B cell (primary cell): ENCODE measurements at regions not wholly inside any gene's neighbourhood (a gene's known extent, or its start where the extent isn't known, plus 50 kb on each side); places are given as distances from the start of the nearest gene placed in this dataset.

Source experiments
- ATAC-seq: fragments of 200-7000 bp; cut with Tn5 transposase; one replicate; pipeline ENCODE4 v1.10.0; 2021; ENCODE audit warnings: low read depth, mild to moderate bottlenecking, moderate number of reproducible peaks, moderate library complexity
- CTCF ChIA-PET: fragments of 350-600 bp; sonication (Branson Sonifier 250); formaldehyde crosslinking; loops from one replicate; lab custom pipeline; 2021; ENCODE audit warnings: antibody characterized with exemption, inconsistent platforms; lab: Charles Lee
- POLR2A ChIA-PET: fragments of 350-600 bp; sonication (Branson Sonifier 250); formaldehyde crosslinking; loops from one replicate; lab custom pipeline; 2021; ENCODE audit warnings: antibody characterized with exemption; lab: Charles Lee
- DNase-seq: peaks from one replicate; pipeline ENCODE4 v3.0.0; 2013
- H2AFZ ChIP-seq: 2 replicates; pipeline ENCODE4 v1.6.1; 2012; ENCODE audit warnings: mild to moderate bottlenecking, low read depth, low read length; ENCODE audit not compliant: insufficient read depth, poor library complexity, severe bottlenecking
- H3K27ac ChIP-seq, 2 donors: 1 replicate in 1 of 2; 2 replicates in 1 of 2; pipeline ENCODE4 v1.5.1; 2012 to 2013; ENCODE audit warnings: low read length in 2 of 2, mild to moderate bottlenecking in 2 of 2, moderate library complexity in 1 of 2
- H3K27me3 ChIP-seq, 4 experiments: fragments of 200-600 bp in 1 of 4; sonication (generic) in 1 of 4; replicated peaks in 1 of 4; 1 replicate in 2 of 4; 2 replicates in 2 of 4; pipeline versions ENCODE4 v1.6.1 to v1.7.0; 2013 to 2016; ENCODE audit warnings: low read length in 3 of 4, mild to moderate bottlenecking in 2 of 4, mixed read lengths in 1 of 4, moderate library complexity in 1 of 4; ENCODE audit not compliant: insufficient read depth in 4 of 4, control insufficient read depth in 3 of 4; ENCODE audit errors: control extremely low read depth in 1 of 4
- H3K36me3 ChIP-seq, 2 experiments: replicated peaks in 1 of 2; 1 replicate in 1 of 2; 2 replicates in 1 of 2; pipeline versions ENCODE4 v1.6.1 to v1.7.1; 2013; ENCODE audit warnings: low read length in 1 of 2; ENCODE audit not compliant: insufficient read depth in 2 of 2, control insufficient read depth in 1 of 2; ENCODE audit errors: control extremely low read depth in 1 of 2, extremely low read depth in 1 of 2
- H3K4me1 ChIP-seq, 2 donors: fragments of 200-600 bp in 1 of 2; sonication (generic) in 1 of 2; 1 replicate in 1 of 2; 2 replicates in 1 of 2; pipeline versions ENCODE4 v1.5.1 to v1.6.1; 2013 to 2017; ENCODE audit warnings: low read length in 2 of 2; ENCODE audit not compliant: control insufficient read depth in 2 of 2, insufficient read depth in 2 of 2
- H3K4me2 ChIP-seq: replicated peaks from 2 replicates; pipeline ENCODE3; 2012; ENCODE audit warnings: mild to moderate bottlenecking, low read depth, low read length; ENCODE audit not compliant: poor library complexity, severe bottlenecking
- H3K4me3 ChIP-seq, 5 experiments: fragments of 200-600 bp in 1 of 5; sonication (generic) in 1 of 5; 1 replicate in 3 of 5; 2 replicates in 2 of 5; pipeline versions ENCODE4 v1.5.1 to v1.7.0; 2011 to 2016; ENCODE audit warnings: low read length in 4 of 5, mild to moderate bottlenecking in 4 of 5, low read depth in 2 of 5, control low read depth in 1 of 5, moderate library complexity in 1 of 5; ENCODE audit not compliant: insufficient read depth in 1 of 5; ENCODE audit errors: control extremely low read depth in 1 of 5, extremely low read depth in 1 of 5
- H3K79me2 ChIP-seq: fragments of 200-600 bp; sonication (generic); one replicate; pipeline ENCODE4 v1.6.0; 2016; ENCODE audit warnings: low read length; ENCODE audit not compliant: control insufficient read depth, insufficient read depth
- H3K9ac ChIP-seq: fragments of 200-600 bp; sonication (generic); 2 replicates; pipeline ENCODE4 v1.6.1; 2017; ENCODE audit warnings: mild to moderate bottlenecking, low read length, moderate library complexity
- H3K9me3 ChIP-seq, 3 donors: one replicate each; pipeline versions ENCODE4 v1.6.1 to v1.7.1; 2013; ENCODE audit warnings: low read length in 2 of 3; ENCODE audit not compliant: control insufficient read depth in 2 of 3, insufficient read depth in 1 of 3; ENCODE audit errors: control extremely low read depth in 1 of 3
- H4K20me1 ChIP-seq: 2 replicates; pipeline ENCODE4 v1.6.0; 2012; ENCODE audit warnings: mild to moderate bottlenecking, low read length; ENCODE audit not compliant: insufficient read depth, control insufficient read depth, poor library complexity, severe bottlenecking
- H3K27ac Mint-ChIP-seq: one replicate; pipeline ENCODE4 v1.8.0; 2021; ENCODE audit warnings: mixed read lengths
- H3K27me3 Mint-ChIP-seq: one replicate; pipeline ENCODE4 v1.8.0; 2021; ENCODE audit warnings: mixed read lengths
- H3K4me1 Mint-ChIP-seq: one replicate; pipeline ENCODE4 v1.8.0; 2021; ENCODE audit warnings: mixed read lengths
- H3K4me3 Mint-ChIP-seq: one replicate; pipeline ENCODE4 v1.8.0; 2021; ENCODE audit warnings: mixed read lengths
- H3K9me3 Mint-ChIP-seq: one replicate; pipeline ENCODE4 v1.8.0; 2022; ENCODE audit warnings: mixed read lengths; ENCODE audit not compliant: insufficient read depth
- EZH2 ChIP-seq: IDR thresholded peaks from 2 replicates; pipeline ENCODE4 v1.6.1; 2012; ENCODE audit warnings: borderline replicate concordance, low read depth, mild to moderate bottlenecking, moderate library complexity, low read length; ENCODE audit not compliant: insufficient read depth, poor library complexity, severe bottlenecking
- WGBS: methylation state at CpG from one replicate; pipeline ENCODE4 v1.1.5; 2013; ENCODE audit warnings: missing lambda C conversion rate; ENCODE audit not compliant: insufficient coverage; 5-methylcytosine and 5-hydroxymethylcytosine counted together
- intact Hi-C: fragments of 100-400 bp; cut with micrococcal nuclease; formaldehyde crosslinking; loops from one replicate; pipeline ENCODE4 v1.10.0; 2022
- TF ChIP-seq, protein P1 (sequence below): fragments of 200-600 bp; IDR thresholded peaks from one replicate; pipeline ENCODE4 v1.8.0; 2022; ENCODE audit warnings: antibody characterized with exemption, mild to moderate bottlenecking

DNA sequence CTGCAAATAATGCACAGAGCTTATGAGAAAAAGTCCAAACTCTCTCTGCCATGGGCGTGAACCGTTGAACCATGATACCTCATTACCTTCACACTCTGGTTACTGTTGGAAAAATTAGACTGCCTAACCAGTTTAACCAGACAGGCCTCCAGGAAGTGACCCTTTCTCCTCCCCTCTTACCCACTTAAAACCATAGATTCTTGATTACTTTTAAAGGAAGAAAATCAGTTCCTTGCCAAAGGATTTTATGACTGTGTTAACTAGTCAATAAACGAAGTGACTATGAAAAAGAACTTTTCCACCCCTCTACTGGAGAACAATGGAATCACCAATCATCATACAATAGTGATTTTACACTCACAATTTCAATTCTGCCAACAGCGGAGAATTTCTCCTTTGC, 254.0 kb upstream of the ATP2B1 start:
- Histone ChIP-seq H3K4me3 (no peak overlapping the region), H3K9ac (no peak overlapping the region), H3K27ac (no peak overlapping the region), H3K4me1 (peaks cover 16 to 18% of the 10 kb centered on the region in 2 donors), H3K79me2 (no peaks in the 10 kb centered on the region), H2AFZ (no peak overlapping the region), H3K36me3 (no peaks in the 10 kb centered on the region), H4K20me1 (no peaks in the 10 kb centered on the region), H3K9me3 (no peaks in the 10 kb centered on the region), H3K27me3 (no peaks in the 10 kb centered on the region), H3K4me2 (no peak overlapping the region)
- WGBS, result 92% methylated on average over 2 of the region's 4 CpGs
- Mint-ChIP-seq H3K9me3 (no peaks in the 10 kb centered on the region), H3K27me3 (no peaks in the 10 kb centered on the region), H3K27ac (peak overlapping the region; percentile 16), H3K4me1 (peaks cover 34% of the 10 kb centered on the region), H3K4me3 (no peak overlapping the region)
- ChIA-PET CTCF (interaction anchor here (0.9 to 2.1 kb wide), 8 partner anchors 13 to 419 kb away, joined by 3 to 7 read pairs (median 3); no protein-coding TSS in a partner anchor), POLR2A (interaction anchor here (3.6 kb wide), 1 partner anchor 253 kb away, joined by 13 read pairs; the partner anchor contains the start of gene ATP2B1)
- TF ChIP-seq, protein P1, sequence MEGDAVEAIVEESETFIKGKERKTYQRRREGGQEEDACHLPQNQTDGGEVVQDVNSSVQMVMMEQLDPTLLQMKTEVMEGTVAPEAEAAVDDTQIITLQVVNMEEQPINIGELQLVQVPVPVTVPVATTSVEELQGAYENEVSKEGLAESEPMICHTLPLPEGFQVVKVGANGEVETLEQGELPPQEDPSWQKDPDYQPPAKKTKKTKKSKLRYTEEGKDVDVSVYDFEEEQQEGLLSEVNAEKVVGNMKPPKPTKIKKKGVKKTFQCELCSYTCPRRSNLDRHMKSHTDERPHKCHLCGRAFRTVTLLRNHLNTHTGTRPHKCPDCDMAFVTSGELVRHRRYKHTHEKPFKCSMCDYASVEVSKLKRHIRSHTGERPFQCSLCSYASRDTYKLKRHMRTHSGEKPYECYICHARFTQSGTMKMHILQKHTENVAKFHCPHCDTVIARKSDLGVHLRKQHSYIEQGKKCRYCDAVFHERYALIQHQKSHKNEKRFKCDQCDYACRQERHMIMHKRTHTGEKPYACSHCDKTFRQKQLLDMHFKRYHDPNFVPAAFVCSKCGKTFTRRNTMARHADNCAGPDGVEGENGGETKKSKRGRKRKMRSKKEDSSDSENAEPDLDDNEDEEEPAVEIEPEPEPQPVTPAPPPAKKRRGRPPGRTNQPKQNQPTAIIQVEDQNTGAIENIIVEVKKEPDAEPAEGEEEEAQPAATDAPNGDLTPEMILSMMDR, result peak; percentile 42
- TF ChIP-seq EZH2, result no peak
- DNase-seq, result peak; percentile 42
- ATAC-seq, result peak; percentile 24
- intact Hi-C loops, result loop anchor here (5.0 kb wide), 2 partner anchors 35 to 45 kb away; no protein-coding TSS in a partner anchor

DNA sequence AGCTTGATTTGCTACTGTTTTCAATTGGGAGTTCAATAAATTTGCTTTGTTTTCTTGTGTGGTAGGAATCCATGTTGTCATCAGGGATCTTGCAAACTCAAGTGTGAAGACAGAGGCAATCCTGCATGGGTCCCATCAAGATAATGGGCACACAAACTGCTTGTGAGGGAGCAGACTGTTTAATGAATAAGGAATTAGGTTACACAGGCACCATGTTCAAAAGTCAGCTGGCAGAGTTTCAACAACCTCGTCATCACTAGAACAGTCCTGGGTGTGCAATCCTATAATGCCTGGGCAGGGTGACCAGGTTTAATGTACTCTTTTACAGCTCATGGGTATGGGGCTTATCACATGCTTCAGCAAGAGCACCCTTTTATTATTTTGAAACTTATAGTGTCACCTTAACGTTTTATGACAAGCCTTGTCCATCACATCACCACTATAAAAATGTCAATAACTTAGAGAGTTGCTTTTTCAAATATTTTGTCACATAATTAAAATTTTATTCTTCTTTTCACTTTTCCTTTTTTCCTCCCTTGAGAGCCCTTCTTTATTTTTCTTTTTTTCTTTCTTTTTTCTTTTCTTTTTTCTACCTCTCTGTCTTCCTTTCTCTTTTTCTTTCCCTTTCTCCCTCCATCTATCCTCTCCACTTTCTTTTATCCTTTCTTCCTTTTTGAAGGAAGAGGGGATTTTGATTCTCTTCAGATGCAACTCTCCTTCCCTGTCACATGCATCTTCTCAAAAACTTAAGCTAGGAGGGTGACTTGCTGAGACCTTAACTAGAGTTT, 252.2 kb upstream of the ATP2B1 start:
- Mint-ChIP-seq H3K4me3 (peak overlapping the region; percentile 69), H3K27me3 (no peaks in the 10 kb centered on the region), H3K27ac (peak overlapping the region; percentile 53), H3K9me3 (no peaks in the 10 kb centered on the region), H3K4me1 (peaks cover 34% of the 10 kb centered on the region)
- no peaks in the 10 kb centered on the region for H3K9me3 ChIP-seq
- peak overlapping the region; percentile 44 for H2AFZ ChIP-seq
- peaks cover 16 to 18% of the 10 kb centered on the region in 2 donors for H3K4me1 ChIP-seq
- no peak overlapping the region for H3K4me3 ChIP-seq
- no peak overlapping the region for H3K27ac ChIP-seq
- no peak overlapping the region for H3K9ac ChIP-seq
- no peaks in the 10 kb centered on the region for H3K36me3 ChIP-seq
- no peak overlapping the region for H3K4me2 ChIP-seq
- ChIA-PET CTCF (interaction anchor here (1.0 to 2.1 kb wide), 7 partner anchors 10 to 417 kb away, joined by 3 to 12 read pairs (median 7); partner anchors contain the start of gene ATP2B1), POLR2A (interaction anchor here (0.6 to 3.6 kb wide), 3 partner anchors 33 to 290 kb away, joined by 4 to 13 read pairs (median 7); partner anchors contain the start of gene ATP2B1)
- no CpG with 5 or more reads among the region's 2 CpGs for WGBS
- H3K27me3 ChIP-seq, result no peaks in the 10 kb centered on the region
- intact Hi-C loops, result loop anchor here (1.0 to 5.0 kb wide), 3 partner anchors 10 to 46 kb away; no protein-coding TSS in a partner anchor
- no peaks in the 10 kb centered on the region for H4K20me1 ChIP-seq
- peaks cover 3% of the 10 kb centered on the region for H3K79me2 ChIP-seq
- peak; percentile 15 for ATAC-seq
- TF ChIP-seq EZH2, result no peak
- TF ChIP-seq, protein P1, result peak; percentile 30
- no peak for DNase-seq
